ENCODE measurements at regions not wholly inside any gene's neighbourhood (a gene's known extent, or its start where the extent isn't known, plus 50 kb on each side); places are given as distances from the start of the nearest gene placed in this dataset.

DNA sequence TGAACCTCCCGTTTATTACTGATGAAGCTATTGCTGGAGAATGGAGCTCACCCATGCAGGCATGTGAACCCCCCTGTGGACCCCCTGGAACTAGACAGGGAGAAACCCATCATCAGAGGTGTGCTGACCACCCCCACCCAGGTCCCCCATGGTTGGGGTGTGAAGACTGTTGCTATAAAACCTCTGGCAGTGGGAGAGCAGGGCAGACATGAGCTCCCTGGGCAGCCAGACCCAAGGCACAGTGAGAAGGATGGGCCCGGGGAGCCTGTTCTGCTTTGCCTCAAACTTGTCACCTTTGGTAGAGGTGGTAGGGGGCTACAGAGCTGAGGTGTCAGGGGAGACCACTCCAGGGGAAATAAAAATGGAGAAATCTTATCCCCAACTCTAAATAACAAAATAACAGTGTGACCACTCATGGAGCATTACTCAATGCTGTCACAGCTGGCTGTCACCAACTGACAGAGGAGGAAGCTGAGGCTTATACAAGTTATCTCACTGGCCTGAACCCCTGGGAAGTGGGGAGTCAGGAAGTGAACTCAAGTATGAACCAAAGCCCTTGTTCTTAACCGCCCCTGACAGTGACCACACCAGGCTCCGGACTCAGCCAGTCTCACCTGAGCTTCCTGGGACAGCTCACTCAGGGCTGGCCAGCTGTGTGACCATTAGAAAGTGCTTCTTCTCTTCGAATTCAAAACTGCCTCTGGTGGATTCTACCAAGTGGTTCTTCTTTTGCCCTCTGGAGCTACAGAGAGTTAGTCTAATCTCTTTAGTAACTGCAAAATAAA lies 698.8 kb downstream of the MATN1 start:
- Histone ChIP-seq H3K79me2 (ENCODE audit: low read depth) (no peaks in the 10 kb centered on the region), H3K27me3 (no peaks in the 10 kb centered on the region), H3K4me3 (no peak overlapping the region), H3F3A (ENCODE audit: low read depth) (no peaks in the 10 kb centered on the region), H3K36me3 (no peaks in the 10 kb centered on the region), H4K20me1 (ENCODE audit: low read depth) (no peaks in the 10 kb centered on the region), H3K9me3 (ENCODE audit: low read depth) (no peaks in the 10 kb centered on the region), H3K4me2 (no peak overlapping the region), H2AFZ (replicated peaks) (no peak overlapping the region), H3K9ac (no peak overlapping the region), H3K27ac (no peak overlapping the region), H3K4me1 (no peaks in the 10 kb centered on the region)
- Mint-ChIP-seq H3K27me3 (ENCODE audit: insufficient read depth, low read depth) (peaks cover 2% of the 10 kb centered on the region), H3K4me3 (no peak overlapping the region), H3K27ac (no peak overlapping the region), H3K9me3 (peaks cover under 1% of the 10 kb centered on the region), H3K36me3 (no peaks in the 10 kb centered on the region), H3K4me1 (peaks cover 3% of the 10 kb centered on the region)
- TF ChIP-seq EZH2phosphoT487 (IDR thresholded peaks at IDR 0.05) (no peak), CTCF (IDR thresholded peaks at IDR 0.05) (no peak), EZH2 (IDR thresholded peaks at IDR 0.05) (no peak)
- no peak for DNase-seq (ENCODE audit: low spot score)

DNA sequence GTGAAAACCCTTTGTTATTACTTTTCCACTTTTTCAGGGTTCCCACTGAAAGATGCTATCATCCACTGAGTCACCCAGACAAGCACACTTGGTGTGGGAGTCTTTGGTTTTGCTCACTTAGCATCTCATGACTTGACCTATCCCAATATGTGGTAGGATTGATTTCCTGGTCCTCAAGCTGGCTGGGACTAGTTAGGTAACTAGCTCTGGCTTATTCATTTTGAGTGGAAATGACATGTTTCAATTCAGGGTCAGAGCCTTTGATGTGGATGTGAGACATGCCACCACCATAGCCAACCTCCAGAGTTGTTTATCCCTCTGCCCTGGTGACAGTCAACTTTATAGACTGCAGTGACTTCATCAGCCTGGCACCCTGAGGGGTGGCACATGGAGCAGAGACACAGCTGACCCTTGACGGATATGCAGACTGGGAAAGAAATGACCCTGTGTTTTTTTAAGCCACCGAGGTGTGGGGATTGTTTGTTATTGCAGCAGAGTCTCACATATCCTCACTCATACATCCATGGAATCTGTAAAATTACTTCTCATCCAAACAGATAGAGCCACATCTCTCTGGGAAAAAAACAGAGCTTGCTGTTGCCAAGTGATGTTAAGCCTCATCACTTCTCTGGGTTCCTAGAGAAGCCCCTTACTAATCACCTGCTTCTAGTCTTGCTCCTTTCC lies 699.9 kb downstream of the MATN1 start:
- Histone ChIP-seq H3K36me3 (no peaks in the 10 kb centered on the region), H3K9me3 (ENCODE audit: low read depth) (no peaks in the 10 kb centered on the region), H3K4me1 (no peaks in the 10 kb centered on the region), H3K9ac (no peak overlapping the region), H3K27me3 (no peaks in the 10 kb centered on the region), H4K20me1 (ENCODE audit: low read depth) (no peaks in the 10 kb centered on the region), H3K79me2 (ENCODE audit: low read depth) (no peaks in the 10 kb centered on the region), H3K4me3 (no peak overlapping the region), H3F3A (ENCODE audit: low read depth) (no peaks in the 10 kb centered on the region), H3K4me2 (no peak overlapping the region), H3K27ac (no peak overlapping the region), H2AFZ (replicated peaks) (no peak overlapping the region)
- H3K27me3 Mint-ChIP-seq (ENCODE audit: insufficient read depth, low read depth), result peaks cover 2% of the 10 kb centered on the region
- TF ChIP-seq EZH2phosphoT487 (IDR thresholded peaks at IDR 0.05) (no peak), EZH2 (IDR thresholded peaks at IDR 0.05) (no peak), CTCF (IDR thresholded peaks at IDR 0.05) (no peak)
- H3K36me3 Mint-ChIP-seq, result no peaks in the 10 kb centered on the region
- H3K27ac Mint-ChIP-seq, result no peak overlapping the region
- peaks cover 3% of the 10 kb centered on the region for H3K4me1 Mint-ChIP-seq
- H3K4me3 Mint-ChIP-seq, result no peak overlapping the region
- no peak for DNase-seq (ENCODE audit: low spot score)
- peaks cover 3% of the 10 kb centered on the region for H3K9me3 Mint-ChIP-seq

DNA sequence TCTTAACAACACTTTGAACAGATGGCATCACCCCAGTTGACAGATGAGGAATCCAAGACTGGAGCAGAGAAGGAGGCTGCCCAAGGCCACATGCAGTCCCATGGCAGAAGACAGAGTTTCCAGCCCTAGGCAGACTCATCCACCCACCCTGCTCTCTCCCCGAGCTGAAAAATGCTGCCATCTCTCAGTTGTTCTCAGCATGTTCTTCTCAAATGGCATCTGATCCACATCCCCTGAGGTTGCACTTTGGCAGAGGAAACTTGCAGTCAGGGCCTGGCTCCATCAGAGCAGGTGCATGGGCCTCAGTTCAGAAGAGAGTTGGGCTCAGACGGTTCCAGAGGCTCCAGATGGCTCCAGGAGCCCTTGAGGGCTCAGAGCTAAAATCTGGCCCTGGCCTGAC lies 709.4 kb downstream of the MATN1 start:
- H3K4me3 Mint-ChIP-seq, result no peak overlapping the region
- Histone ChIP-seq H3K27me3 (no peaks in the 10 kb centered on the region), H3K4me2 (no peak overlapping the region), H3K9ac (no peak overlapping the region), H3F3A (ENCODE audit: low read depth) (no peaks in the 10 kb centered on the region), H3K27ac (no peak overlapping the region), H2AFZ (replicated peaks) (no peak overlapping the region), H4K20me1 (ENCODE audit: low read depth) (no peaks in the 10 kb centered on the region), H3K4me1 (no peaks in the 10 kb centered on the region), H3K4me3 (no peak overlapping the region), H3K79me2 (ENCODE audit: low read depth) (no peaks in the 10 kb centered on the region), H3K36me3 (no peaks in the 10 kb centered on the region), H3K9me3 (ENCODE audit: low read depth) (no peaks in the 10 kb centered on the region)
- peaks cover 11% of the 10 kb centered on the region for H3K9me3 Mint-ChIP-seq
- no peaks in the 10 kb centered on the region for H3K4me1 Mint-ChIP-seq
- DNase-seq (ENCODE audit: low spot score), result no peak
- no peaks in the 10 kb centered on the region for H3K27me3 Mint-ChIP-seq (ENCODE audit: insufficient read depth, low read depth)
- no peak for TF ChIP-seq EZH2phosphoT487 (IDR thresholded peaks at IDR 0.05)
- H3K36me3 Mint-ChIP-seq, result no peaks in the 10 kb centered on the region
- no peak overlapping the region for H3K27ac Mint-ChIP-seq

Data from neural progenitor cell (in vitro differentiated cells).